GM18909 (cell line): ENCODE measurements at regions not wholly inside any gene's neighbourhood (a gene's known extent, or its start where the extent isn't known, plus 50 kb on each side); places are given as distances from the start of the nearest gene placed in this dataset.

Experiments
- ATAC-seq: cut with Tn5 transposase; IDR thresholded peaks from one replicate; pipeline ENCODE4 v1.9.1; 2021; ENCODE audit warnings: mild to moderate bottlenecking; ENCODE audit not compliant: unreplicated experiment, poor library complexity

DNA sequence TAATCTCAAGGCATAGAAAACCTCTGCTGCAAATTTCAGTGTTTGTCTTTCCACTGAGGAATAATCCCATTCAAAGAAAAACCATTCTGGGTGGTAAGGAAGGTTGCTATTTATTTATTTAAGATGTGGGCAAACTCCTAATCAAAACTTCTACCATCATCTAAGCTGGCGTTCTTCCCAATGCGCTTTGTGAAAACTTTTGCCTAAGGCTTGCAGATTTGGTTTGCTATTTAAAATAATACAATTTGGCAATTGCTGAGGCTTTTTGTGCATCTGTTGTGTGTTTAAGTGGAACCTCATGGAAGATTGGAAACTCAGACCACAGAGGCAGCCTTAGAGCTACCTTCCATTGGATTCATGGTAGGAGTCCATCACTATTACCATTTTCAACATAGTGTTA lies 309.0 kb downstream of the BLID start:
- ATAC-seq, result no peak

DNA sequence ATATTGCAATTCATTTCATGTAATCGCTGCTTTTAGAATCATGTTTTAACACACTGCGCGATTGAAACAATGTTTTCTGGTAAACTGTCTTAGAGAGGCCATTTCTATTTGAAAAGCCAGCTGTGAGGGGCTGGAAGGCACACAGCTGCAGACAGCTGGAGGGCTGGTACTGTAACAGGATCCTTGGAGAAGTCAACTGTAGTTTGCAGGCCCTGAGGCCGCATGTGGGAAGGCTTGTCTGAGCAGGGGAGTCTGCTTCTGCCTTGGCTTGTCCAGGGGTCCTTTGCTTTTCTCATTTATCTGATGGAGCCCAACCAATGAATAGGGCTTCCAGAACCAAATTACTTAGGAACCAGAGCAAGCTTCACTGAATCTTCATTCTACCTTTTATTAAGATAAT lies 313.5 kb downstream of the BLID start:
- no peak for ATAC-seq

DNA sequence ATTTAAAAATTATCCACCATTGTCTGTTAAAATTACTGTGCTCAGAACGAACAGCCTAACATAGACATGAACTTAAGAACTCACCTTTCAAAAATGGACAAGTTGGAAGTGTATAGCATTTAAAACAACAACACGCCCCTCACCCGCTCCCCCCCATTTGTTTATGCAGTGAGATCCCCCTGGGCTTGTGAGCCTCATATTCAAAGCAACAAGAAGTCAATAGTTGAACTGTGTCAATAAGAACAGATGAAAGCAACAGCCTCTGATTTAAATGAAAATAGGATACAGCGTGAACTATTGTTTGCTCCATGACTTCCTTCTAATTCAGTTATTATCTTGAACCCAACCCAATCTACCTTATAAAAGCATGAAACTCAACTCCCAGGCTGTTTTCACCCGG lies 314.2 kb downstream of the BLID start:
- no peak for ATAC-seq

GRCh38 chr11:121801394-121801748 lies 314.6 kb downstream of the BLID start:
- ATAC-seq, result no peak

DNA sequence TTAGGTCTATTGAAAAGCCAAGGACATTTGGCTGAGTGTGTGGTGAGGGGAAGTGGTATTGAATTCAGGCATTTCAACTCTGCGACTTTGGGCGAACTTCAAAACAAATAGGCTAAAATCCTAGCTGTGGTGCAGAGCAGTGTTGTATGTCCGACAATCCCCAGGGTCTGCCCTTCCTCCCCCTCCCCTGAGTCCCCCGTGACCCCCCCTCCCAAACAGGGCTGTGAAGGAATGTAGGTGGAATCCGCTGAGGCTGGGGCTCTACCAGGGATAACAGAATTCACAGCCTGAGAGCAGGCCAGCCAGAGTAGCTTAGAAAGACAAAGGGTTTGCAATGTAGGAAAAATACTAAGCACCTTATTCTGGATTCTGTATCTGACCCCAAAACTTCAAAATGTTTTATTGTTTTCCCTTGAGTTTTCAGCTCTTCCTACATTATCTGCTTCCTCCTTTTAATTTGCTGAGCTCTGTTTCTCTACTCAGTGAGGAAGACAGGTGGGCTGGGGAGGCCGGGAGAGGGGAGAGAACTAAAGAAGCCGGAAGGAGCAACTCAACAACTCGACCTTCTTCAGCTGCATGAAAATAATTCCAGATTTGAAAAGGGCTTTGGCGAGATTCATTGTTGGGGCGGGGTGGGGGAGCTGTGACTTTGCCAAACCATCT lies 315.2 kb downstream of the BLID start:
- ATAC-seq, result no peak

- ATAC-seq, result no peak
Measured at GRCh38 chr11:121800240-121800639, 315.8 kb downstream of the BLID start.

DNA sequence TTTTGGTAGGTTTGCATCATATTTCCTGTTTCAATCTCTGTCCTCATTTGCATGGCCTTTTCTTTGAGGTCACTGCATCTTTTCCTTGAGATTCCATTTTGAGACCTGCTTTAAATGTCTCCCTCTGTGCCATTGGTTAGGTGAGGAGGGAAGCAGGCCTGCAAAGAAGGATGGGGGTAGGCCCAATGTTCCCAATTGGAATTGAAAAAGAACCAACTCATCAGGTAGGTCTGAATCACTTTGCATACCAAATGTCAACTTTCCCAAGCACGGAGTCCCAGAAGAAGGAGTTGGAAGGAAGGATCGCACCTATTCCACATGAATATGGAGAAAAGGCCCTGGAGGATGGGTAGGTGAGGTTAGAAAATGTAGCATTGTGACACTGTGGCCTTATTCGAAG lies 318.5 kb downstream of the BLID start:
- ATAC-seq, result no peak

DNA sequence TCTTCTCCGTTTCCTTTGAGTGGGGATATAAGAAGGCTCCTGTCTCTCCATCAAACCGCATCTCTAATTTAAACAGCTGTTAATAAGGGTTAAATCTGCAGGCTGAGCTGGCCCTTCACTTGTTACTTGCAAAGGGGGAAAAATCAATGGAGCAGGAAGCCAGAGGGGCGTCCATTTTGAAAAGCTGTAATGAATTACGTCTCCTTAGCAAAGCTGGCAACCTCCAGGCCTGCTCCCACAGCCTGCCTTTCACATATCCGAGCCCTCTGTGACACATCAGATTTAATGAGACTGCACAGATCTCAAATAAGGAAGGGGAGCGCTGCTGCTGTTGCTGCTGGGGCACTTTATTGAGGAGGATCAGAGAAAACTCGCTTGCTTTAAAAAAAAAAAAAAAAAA lies 320.8 kb downstream of the BLID start:
- ATAC-seq, result no peak

DNA sequence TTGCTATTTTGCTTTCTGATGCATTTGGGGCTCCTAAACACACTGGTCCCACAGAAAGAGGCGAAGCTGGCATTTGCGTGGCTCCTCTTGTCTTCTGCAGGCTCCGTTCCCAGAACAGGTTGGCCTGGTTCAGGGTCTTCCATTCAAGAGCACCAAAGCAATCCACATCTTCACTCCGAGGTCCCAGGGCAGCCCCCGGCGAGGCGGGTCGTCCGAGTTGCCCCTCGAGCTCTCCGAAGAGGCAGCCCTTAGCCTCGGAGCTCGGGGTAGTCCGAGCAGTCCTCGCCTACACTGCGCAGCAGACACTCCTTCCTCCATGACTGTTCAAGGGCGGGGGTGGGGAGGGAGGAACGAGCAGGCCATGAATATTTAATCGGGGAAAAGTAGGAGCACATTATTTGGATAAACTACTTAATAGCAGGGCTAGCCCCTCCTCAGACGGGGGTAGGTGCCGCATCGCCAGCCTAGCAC lies 321.3 kb downstream of the BLID start:
- no peak for ATAC-seq

DNA sequence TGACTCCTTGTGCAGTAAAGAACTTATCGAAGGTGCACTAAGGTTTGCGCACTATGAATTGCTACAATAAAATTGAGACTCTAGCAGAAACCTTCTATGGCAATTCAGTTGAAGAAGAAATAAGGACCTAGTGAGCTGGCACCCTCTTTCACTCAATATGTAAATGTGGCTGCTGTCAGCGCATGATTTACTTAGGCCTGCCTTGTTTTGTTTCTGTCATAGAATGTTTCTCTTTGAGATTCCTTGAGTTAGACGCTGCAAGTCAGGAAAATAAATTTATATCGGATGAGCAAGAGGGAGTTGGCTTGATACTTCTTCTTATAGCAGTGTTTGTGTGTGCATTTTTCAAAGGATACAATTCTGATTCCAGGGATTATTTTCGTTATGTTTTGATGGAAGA lies 322.1 kb downstream of the BLID start:
- ATAC-seq, result no peak

- ATAC-seq, result no peak
Measured at GRCh38 chr11:121793291-121793690, 322.7 kb downstream of the BLID start.

DNA sequence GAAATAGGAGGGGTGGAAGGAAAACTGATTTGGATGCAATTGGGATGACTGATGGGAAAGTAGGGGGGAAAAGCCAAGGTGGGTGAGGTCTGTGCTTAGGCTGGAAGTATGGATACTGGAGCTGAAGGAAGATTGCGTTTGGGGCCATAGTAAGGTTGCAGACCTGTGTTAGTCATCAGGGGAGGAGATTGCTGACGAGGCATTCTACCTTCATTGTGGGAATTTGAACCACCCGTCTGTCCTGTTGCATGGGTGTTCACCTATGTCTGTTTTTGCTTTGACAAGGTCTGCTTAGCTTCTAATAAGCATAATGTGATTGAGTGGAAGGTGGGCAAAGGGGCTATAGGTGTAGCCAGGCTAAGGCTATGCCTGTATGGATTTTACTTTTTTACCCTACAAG lies 323.8 kb downstream of the BLID start:
- no peak for ATAC-seq

DNA sequence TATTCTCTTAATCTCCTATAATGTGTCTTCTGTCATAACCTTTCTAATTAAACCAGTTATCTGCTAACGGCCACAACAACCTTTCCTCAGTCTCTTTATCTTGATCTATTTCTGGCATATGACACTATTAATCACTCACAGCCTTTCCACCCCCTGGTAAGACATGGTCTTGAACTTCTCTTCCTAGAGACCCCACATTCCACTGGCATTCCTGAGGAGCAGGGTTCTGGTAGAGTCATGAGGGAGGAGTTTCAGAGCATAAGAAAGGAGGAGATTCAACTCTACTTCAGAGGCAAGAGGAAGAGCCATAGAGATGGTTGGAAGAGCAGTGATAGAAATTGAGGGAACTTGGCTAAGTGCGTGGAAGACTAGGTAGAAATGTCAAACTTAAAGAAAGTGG lies 325.6 kb downstream of the BLID start:
- no peak for ATAC-seq

- no peak for ATAC-seq
Measured at GRCh38 chr11:121780971-121781370, 328.2 kb upstream of the SORL1-AS1 start.

DNA sequence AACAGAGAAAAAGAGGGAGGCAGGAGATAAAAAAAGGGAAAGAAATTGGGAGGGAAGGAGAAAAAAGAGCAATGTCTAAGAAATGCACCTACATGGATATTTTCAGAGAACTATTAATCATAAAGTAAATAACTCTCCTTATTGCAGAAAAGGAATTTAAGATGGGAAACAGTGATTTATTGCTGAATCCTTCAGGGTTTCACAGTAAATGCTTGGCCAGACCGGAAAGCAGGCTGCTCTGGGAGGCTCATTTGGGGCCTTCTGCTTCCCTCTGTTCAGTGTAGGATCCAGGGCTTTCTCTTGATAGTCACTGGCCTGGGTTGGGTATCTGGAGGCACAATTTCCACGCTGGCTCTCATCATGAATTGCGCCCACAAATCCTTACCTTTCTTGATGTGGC lies 324.3 kb upstream of the SORL1-AS1 start:
- ATAC-seq, result no peak

- ATAC-seq, result no peak
Measured at GRCh38 chr11:121775276-121775675, 322.5 kb upstream of the SORL1-AS1 start.

- no peak for ATAC-seq
Measured at GRCh38 chr11:121773076-121773475, 320.3 kb upstream of the SORL1-AS1 start.

- ATAC-seq, result no peak
Measured at GRCh38 chr11:121770939-121771595, 318.3 kb upstream of the SORL1-AS1 start.

DNA sequence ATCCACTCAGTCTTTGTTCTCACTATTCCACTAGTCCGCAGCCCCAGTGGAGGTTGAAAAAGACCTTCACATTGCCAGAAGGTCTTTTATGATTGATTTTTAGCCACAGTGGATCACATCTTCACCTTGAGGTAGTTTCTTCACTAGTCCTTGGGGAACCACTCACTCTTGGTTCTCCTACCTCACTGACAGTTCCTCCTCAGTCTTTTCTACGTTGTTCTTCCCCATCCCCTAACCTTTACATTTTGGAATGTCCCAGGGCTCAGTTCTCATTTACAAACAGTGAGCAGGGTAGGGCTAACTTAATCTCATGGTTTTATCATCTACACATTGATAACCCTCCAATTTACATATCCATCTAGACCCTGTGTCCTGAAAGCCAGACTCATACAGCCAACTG lies 316.4 kb upstream of the SORL1-AS1 start:
- no peak for ATAC-seq

DNA sequence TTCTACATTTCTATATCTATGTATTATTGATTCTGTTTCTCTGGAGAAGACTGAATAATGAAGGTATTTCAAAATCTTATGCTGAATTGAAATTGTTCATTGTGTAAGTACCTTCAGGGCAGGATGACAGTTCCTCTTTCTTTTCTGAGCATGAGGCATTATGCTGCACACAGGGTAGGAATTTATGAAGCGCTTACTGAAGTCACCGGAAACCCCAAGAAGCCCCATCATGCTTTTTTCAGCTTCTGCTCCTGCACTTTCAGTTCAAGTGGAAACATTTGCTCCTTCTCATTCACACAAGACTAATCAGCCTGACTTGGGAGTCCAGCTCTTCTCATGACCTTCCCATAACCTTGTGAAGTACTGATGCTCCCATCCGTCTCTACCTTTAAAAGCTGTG lies 314.7 kb upstream of the SORL1-AS1 start:
- peak; percentile 72 for ATAC-seq

GRCh38 chr11:121766991-121767390 lies 314.2 kb upstream of the SORL1-AS1 start:
- peak; percentile 4 for ATAC-seq

DNA sequence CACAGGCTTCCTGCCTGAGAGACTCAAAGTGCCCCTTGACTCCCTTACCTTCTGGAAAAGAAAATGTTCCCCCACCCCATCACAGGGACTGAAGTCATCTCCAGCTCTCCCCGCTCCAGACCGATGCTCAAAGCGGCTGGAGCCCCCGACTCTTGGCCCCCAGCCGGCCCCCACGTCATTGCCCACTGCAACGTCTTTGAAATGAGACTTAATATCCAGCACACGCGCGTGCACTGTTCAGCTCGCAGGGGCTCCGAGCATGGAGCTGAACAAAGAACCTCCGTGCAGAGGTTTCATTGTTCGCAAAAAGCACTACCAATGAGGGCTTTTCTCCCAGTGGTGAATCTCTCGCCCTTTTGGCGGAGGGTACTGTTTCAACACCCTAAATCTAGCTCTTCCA lies 313.4 kb upstream of the SORL1-AS1 start:
- ATAC-seq, result no peak
